NCI-H748 treated with DMSO at 0.1 percent for 48 hours (cell line): ENCODE measurements at regions not wholly inside any gene's neighbourhood (a gene's known extent, or its start where the extent isn't known, plus 50 kb on each side); places are given as distances from the start of the nearest gene placed in this dataset.

Experiments
- DNase-seq: peaks from one replicate; lab custom pipeline; 2025; lab: John Stamatoyannopoulos, UW

GRCh38 chr15:89399238-89400115 is 64.9 kb upstream of the POLG start:
- DNase-seq = peak; percentile 17

DNA sequence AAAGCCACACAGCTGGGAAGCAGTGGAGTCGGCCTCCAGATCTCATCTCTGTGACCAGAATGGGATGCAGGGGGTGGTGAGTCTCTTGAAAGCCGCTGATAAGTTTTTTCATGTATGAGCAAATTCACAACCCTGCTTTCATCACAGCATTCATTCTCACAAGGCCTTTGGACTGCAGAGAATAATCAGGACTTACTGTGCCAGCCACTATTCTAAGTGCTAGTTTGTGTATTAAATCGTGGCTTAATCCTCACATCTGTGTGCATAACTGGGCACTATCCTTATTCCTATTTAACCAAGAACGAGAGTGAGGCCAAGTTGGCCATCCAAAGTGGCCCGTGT is 64.2 kb upstream of the POLG start:
- no peak for DNase-seq

DNA sequence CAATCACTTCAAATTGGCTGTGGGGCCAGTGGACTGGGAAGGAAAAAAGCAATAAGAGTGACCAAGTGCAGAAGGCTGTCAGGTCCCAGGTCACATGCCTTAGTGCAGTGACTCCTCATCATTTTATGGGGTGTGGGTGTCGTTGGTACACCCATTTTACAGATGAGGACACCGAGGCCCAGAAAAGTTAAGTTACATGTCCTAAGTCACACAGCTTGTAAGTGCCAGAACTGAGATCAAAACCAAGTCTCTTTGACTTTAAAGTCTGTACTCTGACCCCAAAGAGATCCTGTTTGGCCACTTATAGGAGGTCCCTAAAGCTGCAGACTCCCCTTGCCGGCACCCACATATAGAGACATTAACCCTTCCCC is 63.0 kb upstream of the POLG start:
- no peak for DNase-seq

DNA sequence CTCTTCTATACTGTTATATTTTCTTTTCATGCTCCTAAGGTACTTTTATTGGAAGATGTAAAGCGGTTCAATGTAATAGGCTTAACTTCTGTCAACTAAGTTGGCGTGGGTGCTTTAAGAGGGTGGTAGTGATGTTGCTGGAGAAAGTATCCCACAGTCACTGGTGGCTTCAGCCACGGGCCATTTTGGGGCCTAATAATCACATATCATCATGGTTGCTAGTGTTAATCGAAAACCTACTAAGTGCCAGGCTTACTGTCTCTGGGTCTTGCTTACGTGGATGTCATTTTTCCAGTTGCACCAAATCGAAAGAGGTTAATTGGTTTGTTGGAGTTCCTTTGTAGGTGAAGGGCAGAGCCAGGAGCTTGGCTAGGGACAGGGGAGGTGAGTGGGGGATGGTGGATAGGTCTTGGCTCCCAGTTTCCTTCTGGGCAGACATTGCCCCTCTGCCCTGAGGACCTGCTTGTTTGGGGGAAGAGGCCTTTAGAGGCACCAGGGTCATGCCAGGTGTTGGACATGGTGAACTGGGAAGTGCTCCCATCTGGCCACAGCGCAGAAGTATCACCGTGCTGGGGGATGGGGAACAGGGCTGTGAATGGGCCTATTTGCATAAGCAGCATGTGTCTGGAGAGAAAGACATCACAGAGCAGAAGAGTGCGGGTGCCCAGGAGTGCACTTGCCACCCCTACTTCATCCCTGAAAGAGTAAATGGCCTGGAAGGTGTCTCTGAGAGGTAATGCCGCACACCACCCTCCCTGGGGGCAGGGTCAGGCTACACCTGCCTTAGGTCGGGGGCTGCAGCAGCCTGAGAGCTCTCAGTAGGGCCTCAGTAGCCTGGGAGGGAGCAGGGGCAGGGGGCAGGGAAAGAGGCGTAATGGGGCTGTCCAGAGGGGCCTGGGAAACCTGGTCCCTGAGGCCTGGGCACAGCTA is 62.4 kb upstream of the POLG start:
- DNase-seq = no peak

GRCh38 chr15:89395996-89396395 is 61.4 kb upstream of the POLG start:
- DNase-seq = no peak

GRCh38 chr15:89395461-89395871 is 60.8 kb upstream of the POLG start:
- no peak for DNase-seq

- DNase-seq = no peak
Measured at GRCh38 chr15:89395031-89395430, 60.4 kb upstream of the POLG start.

GRCh38 chr15:89393056-89393455 is 58.4 kb upstream of the POLG start:
- DNase-seq = no peak

- no peak for DNase-seq
Measured at GRCh38 chr15:89391685-89392257, 57.1 kb upstream of the POLG start.

DNA sequence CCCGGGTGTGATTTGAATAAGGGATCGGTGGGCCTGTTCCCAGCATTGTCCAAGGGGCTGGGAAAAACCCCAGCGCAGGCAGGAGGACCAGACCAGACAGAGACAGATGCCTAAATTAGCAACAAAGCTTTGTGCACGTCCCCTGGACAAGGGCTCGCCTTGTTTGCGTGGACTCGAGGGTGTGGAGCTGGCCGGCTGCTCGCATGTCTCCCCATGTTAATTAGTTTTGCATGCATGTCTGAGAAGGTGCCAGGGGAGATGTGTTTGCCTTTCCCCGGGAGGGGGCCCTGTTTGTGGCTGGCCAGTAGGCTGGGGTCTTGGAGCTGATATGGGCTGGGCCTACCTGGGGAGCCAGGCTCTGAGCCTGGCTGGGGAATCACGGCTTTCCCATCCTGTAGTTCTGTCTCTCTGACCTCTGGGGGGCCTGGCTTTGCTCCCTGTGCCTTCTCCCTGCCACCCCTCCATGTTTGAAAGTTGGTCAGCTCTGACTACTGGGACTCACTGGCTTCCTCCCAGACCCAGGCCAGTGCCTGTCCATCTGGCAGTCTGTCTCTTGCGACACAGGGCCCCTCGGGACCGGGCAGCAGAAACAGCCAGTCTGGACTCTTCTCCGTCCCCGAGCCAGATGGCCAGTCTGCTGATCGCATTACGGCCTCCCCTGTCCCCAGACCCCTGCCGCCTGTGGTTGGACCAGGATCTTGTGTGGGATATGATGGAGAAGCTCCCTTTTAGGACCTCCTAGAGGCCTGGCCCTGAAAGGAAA is 55.4 kb upstream of the POLG start:
- DNase-seq = no peak

- DNase-seq = no peak
Measured at GRCh38 chr15:89387140-89387903, 52.7 kb upstream of the POLG start.

DNA sequence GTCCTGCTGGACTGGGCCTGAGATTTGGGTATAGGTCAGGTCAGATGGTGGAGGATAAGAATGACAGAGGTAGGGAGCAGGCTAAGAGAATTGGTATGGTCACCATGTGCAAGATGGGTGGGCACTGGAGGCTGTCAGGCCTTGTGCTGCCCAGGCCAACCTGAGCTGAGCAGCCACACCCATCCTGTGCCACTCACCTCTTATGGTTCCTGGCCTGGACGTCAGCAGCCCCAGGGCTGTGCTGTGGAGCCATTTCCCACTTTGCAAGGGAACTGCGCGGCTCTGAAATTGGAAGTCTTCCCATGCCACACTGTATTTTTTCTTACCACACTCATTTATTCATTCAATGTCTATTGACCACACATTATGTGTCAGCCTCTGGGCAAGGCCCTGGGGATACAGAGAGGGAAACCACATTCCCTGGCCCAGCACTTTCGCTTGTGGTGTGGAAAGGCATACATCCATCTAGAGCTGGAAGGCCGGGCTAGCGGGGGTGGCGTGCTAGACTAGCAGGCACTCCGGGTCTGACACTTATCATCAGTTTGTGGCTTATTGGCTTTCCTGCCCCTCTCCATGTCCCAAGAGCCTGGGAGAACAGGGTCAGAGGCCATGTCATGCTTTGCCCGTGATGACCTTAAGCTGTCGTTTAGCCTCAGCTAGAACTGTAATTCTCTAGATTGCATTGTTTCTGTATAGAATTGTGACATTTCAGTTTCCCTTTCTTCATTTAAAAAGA is 51.1 kb upstream of the POLG start:
- no peak for DNase-seq
